KMS-11 (cell line): ENCODE measurements at regions not wholly inside any gene's neighbourhood (a gene's known extent, or its start where the extent isn't known, plus 50 kb on each side); places are given as distances from the start of the nearest gene placed in this dataset.
"Not testable (repeated sequence)": the region's sequence is repeated elsewhere in the genome, so short reads cannot be mapped to it uniquely, and the experiment has no call there.

Source experiments
- H2AFZ ChIP-seq: fragments of 200-600 bp; sonication (generic); 2 replicates; pipeline ENCODE4 v1.6.1; 2016; ENCODE audit warnings: antibody characterized with exemption, mixed run types, low read depth
- H3K27ac ChIP-seq: fragments of 200-600 bp; sonication (generic); 2 replicates; pipeline ENCODE4 v1.6.1; 2016; ENCODE audit warnings: mild to moderate bottlenecking, mixed run types
- H3K27me3 ChIP-seq: fragments of 200-600 bp; sonication (generic); 2 replicates; pipeline ENCODE4 v1.6.1; 2017; ENCODE audit warnings: mild to moderate bottlenecking, low read depth, mixed run types, moderate library complexity; ENCODE audit not compliant: insufficient read depth
- H3K36me3 ChIP-seq: fragments of 200-600 bp; sonication (generic); 2 replicates; pipeline ENCODE4 v1.6.1; 2017; ENCODE audit warnings: mild to moderate bottlenecking, mixed run types; ENCODE audit not compliant: insufficient read depth
- H3K4me1 ChIP-seq: fragments of 200-600 bp; sonication (generic); 2 replicates; pipeline ENCODE4 v1.6.1; 2016; ENCODE audit warnings: mild to moderate bottlenecking, low read depth, mixed run types; ENCODE audit not compliant: poor library complexity, severe bottlenecking
- H3K4me2 ChIP-seq: fragments of 200-600 bp; sonication (generic); 2 replicates; pipeline ENCODE4 v1.7.0; 2016; ENCODE audit warnings: mild to moderate bottlenecking, mixed run types
- H3K4me3 ChIP-seq: fragments of 200-600 bp; sonication (generic); IDR thresholded peaks from 2 replicates; pipeline ENCODE4 v1.6.1; 2017; ENCODE audit warnings: low read depth, low read length, mixed read lengths; ENCODE audit not compliant: insufficient read depth
- H3K79me2 ChIP-seq: fragments of 200-600 bp; sonication (generic); 2 replicates; pipeline ENCODE4 v1.6.1; 2016; ENCODE audit warnings: low read depth, mixed run types; ENCODE audit not compliant: insufficient read depth
- H3K9ac ChIP-seq: fragments of 200-600 bp; sonication (generic); 2 replicates; pipeline ENCODE4 v1.6.1; 2016; ENCODE audit warnings: mild to moderate bottlenecking, mixed run types
- H4K20me1 ChIP-seq: fragments of 200-600 bp; sonication (generic); 2 replicates; pipeline ENCODE4 v1.6.1; 2016; ENCODE audit warnings: mild to moderate bottlenecking, mixed run types; ENCODE audit not compliant: insufficient read depth
- CTCF ChIP-seq: fragments of 200-600 bp; sonication (generic); conservative IDR thresholded peaks from 2 replicates; pipeline ENCODE4 v1.6.1; 2017; ENCODE audit warnings: low read depth, mild to moderate bottlenecking, antibody characterized with exemption, low read length, moderate library complexity, mixed read lengths

GRCh38 chr6:113777601-113778000 lies 79.5 kb upstream of the MARCKS start:
- Histone ChIP-seq H3K4me1 (no peaks in the 10 kb centered on the region), H3K36me3 (no peaks in the 10 kb centered on the region), H3K27me3 (no peaks in the 10 kb centered on the region), H2AFZ (no peak overlapping the region), H3K27ac (no peak overlapping the region), H4K20me1 (no peaks in the 10 kb centered on the region), H3K79me2 (no peaks in the 10 kb centered on the region), H3K9ac (no peak overlapping the region), H3K4me3 (no peak overlapping the region), H3K4me2 (no peak overlapping the region)
- TF ChIP-seq CTCF = no peak

GRCh38 chr6:113779656-113780055 lies 77.5 kb upstream of the MARCKS start:
- Histone ChIP-seq H2AFZ (no peak overlapping the region), H3K27ac (no peak overlapping the region), H3K4me3 (no peak overlapping the region), H3K79me2 (no peaks in the 10 kb centered on the region), H3K36me3 (no peaks in the 10 kb centered on the region), H3K27me3 (no peaks in the 10 kb centered on the region), H3K4me1 (no peaks in the 10 kb centered on the region), H3K4me2 (no peak overlapping the region), H3K9ac (no peak overlapping the region), H4K20me1 (no peaks in the 10 kb centered on the region)
- TF ChIP-seq CTCF = no peak

- Histone ChIP-seq H4K20me1 (no peaks in the 10 kb centered on the region), H3K36me3 (no peaks in the 10 kb centered on the region), H2AFZ (no peak overlapping the region), H3K4me2 (no peak overlapping the region), H3K79me2 (no peaks in the 10 kb centered on the region), H3K27me3 (no peaks in the 10 kb centered on the region), H3K4me3 (no peak overlapping the region), H3K9ac (no peak overlapping the region), H3K27ac (no peak overlapping the region), H3K4me1 (no peaks in the 10 kb centered on the region)
- no peak for TF ChIP-seq CTCF
These were observed 74.5 kb upstream of the MARCKS start for GRCh38 chr6:113782636-113783035.

- Histone ChIP-seq H3K9ac (no peak overlapping the region), H3K27ac (no peak overlapping the region), H3K27me3 (no peaks in the 10 kb centered on the region), H2AFZ (no peak overlapping the region), H4K20me1 (no peaks in the 10 kb centered on the region), H3K4me3 (no peak overlapping the region), H3K4me2 (no peak overlapping the region), H3K4me1 (no peaks in the 10 kb centered on the region), H3K79me2 (no peaks in the 10 kb centered on the region), H3K36me3 (no peaks in the 10 kb centered on the region)
- TF ChIP-seq CTCF = no peak
These were observed 71.0 kb upstream of the MARCKS start for GRCh38 chr6:113786168-113786567.

- Histone ChIP-seq H2AFZ (no peak overlapping the region), H3K79me2 (no peaks in the 10 kb centered on the region), H3K9ac (no peak overlapping the region), H3K27me3 (no peaks in the 10 kb centered on the region), H4K20me1 (no peaks in the 10 kb centered on the region), H3K4me2 (no peak overlapping the region), H3K27ac (no peak overlapping the region), H3K4me1 (no peaks in the 10 kb centered on the region), H3K4me3 (no peak overlapping the region), H3K36me3 (no peaks in the 10 kb centered on the region)
- no peak for TF ChIP-seq CTCF
These were observed 68.6 kb upstream of the MARCKS start for GRCh38 chr6:113788586-113788985.

GRCh38 chr6:113791225-113791624 lies 65.9 kb upstream of the MARCKS start:
- not testable (repeated sequence) for H3K4me2 ChIP-seq, H3K27me3 ChIP-seq, H3K9ac ChIP-seq, H2AFZ ChIP-seq, H3K4me1 ChIP-seq, H4K20me1 ChIP-seq, H3K36me3 ChIP-seq, H3K4me3 ChIP-seq, H3K79me2 ChIP-seq, H3K27ac ChIP-seq

GRCh38 chr6:113795371-113795770 lies 61.8 kb upstream of the MARCKS start:
- not testable (repeated sequence) for H3K27me3 ChIP-seq, H2AFZ ChIP-seq, H3K4me2 ChIP-seq, H3K9ac ChIP-seq, H3K4me1 ChIP-seq, H3K79me2 ChIP-seq, H3K4me3 ChIP-seq, H3K27ac ChIP-seq, H4K20me1 ChIP-seq, H3K36me3 ChIP-seq
